Right cardiac atrium (tissue), 5 donors: ENCODE measurements at regions not wholly inside any gene's neighbourhood (a gene's known extent, or its start where the extent isn't known, plus 50 kb on each side); places are given as distances from the start of the nearest gene placed in this dataset.

Source experiments
- ATAC-seq, 2 donors: fragments of 200-7000 bp; cut with Tn5 transposase; one replicate each; pipeline versions ENCODE4 v1.8.0 to v1.9.1; 2020; ENCODE audit warnings: moderate library complexity in 2 of 2, mild to moderate bottlenecking in 1 of 2
- DNase-seq, 3 donors: peaks; one replicate each; pipeline ENCODE4 v3.0.0-alpha.2; 2020
- H3K27ac ChIP-seq: one replicate; pipeline ENCODE4 v1.5.1; 2013; ENCODE audit warnings: mild to moderate bottlenecking, low read length, control low read depth, moderate library complexity
- H3K27me3 ChIP-seq: one replicate; pipeline ENCODE4 v1.6.1; 2013; ENCODE audit not compliant: control insufficient read depth, insufficient read depth
- H3K4me1 ChIP-seq: one replicate; pipeline ENCODE4 v1.6.1; 2013; ENCODE audit warnings: low read length; ENCODE audit not compliant: control insufficient read depth, insufficient read depth
- H3K4me3 ChIP-seq: one replicate; pipeline ENCODE4 v1.5.1; 2013; ENCODE audit warnings: low read length, control low read depth
- H3K9me3 ChIP-seq: one replicate; pipeline ENCODE4 v1.6.1; 2013; ENCODE audit warnings: low read length; ENCODE audit not compliant: control insufficient read depth
- WGBS: extraction: QIAGEN DNeasy Blood & Tissue Kit; methylation state at CpG from one replicate; pipeline ENCODE4 v1.1.7; 2013; 5-methylcytosine and 5-hydroxymethylcytosine counted together
- intact Hi-C, 4 donors: fragments of 100-400 bp; cut with DNase I; formaldehyde crosslinking; loops; one replicate each; pipeline versions ENCODE4 v1.11.0 to v1.14.0; 2022 to 2023
- donor health status: healthy with polysubstance abuse.
- donor health status: DM: no; HTN: yes; CAD: no.
- donor health status: DM: no; HTN: no; CAD: no.
- donor health status: DM: no; HTN: yes; CAD: no; lungs with severe emphysema.
- donor health status: DM: yes; HTN: yes; CAD: no.

DNA sequence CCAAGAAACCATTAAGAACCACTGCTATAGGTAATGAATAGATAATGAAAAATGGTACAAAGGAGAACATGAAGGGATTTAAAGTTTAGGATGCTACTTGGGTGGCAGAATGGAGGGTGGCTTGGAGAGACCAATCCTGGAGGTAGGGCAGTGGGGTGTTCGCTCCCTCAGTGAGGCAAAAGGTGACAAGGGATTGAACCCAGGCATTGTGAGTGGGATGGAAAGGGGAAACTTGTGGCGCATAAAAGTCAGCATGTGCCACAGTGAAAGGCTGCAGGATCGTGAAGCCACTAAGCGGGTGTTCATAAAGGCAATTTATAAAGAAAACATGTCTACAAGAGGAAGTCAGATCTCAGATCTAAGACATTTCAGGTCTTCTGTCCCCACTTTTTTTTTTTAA, 76.7 kb upstream of the SLC38A2 start:
- Histone ChIP-seq H3K4me1 (peaks cover 7% of the 10 kb centered on the region), H3K4me3 (no peak overlapping the region), H3K27ac (no peak overlapping the region), H3K27me3 (no peaks in the 10 kb centered on the region), H3K9me3 (no peaks in the 10 kb centered on the region)
- no peak for DNase-seq
- WGBS, result 95% methylated on average over 4 of the region's 4 CpGs
- no peak for ATAC-seq
- intact Hi-C loops, result no loop called here

DNA sequence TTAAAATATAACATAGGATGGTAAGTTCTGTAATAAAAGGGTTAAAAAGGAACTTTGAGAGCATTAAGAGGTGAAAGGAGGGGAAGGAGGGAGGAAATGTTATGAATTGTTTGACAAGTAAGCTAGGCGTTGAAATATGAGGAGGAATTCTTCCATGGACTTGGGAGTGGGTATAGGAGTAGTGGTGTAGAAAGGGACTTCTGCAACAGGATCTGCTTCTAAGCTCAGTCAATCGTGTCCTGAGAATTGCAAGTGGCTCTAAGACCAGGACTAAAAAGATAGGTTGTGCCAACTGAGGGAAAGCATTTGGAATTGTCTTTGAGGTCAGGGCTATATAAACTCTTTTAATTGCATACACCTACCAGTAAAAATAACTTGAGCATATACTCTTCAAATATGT, 74.1 kb upstream of the SLC38A2 start:
- Histone ChIP-seq H3K9me3 (no peaks in the 10 kb centered on the region), H3K27ac (no peak overlapping the region), H3K4me1 (peaks cover 7% of the 10 kb centered on the region), H3K27me3 (no peaks in the 10 kb centered on the region), H3K4me3 (no peak overlapping the region)
- 28% methylated on average over 2 of the region's 2 CpGs for WGBS
- ATAC-seq, result no peak
- intact Hi-C loops, result no loop called here
- no peak for DNase-seq

DNA sequence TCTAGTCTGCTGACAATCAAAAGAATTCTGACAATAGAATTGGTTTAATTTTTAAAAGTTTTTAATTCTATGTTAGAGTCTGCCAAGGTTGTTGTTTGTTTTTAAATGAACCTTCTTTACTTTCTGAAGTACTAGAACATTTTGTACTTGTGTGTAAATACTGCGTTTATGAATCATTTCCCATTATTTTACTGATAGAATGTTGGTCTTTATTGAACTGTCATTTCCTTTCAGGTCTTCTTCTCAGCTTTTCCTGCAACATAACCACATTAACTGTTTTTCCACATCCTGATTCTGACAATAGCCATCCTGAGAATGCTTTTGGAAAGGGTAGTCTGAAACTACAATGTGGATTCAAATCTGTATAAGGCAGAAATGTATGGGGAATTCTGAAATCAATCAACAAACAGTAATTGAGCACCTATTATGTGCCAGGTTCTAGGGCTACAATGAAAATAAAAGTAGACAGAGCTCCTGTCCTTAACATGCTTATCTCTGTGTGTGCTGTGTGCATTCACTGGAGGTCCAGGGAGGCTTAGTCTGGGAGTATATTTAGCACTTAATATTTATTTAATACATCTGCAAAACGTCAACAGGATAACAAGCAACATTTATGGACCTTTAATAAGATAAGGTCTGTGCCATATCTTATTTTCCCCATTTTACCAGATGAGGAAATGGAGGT, 73.1 kb upstream of the SLC38A2 start:
- Histone ChIP-seq H3K4me3 (no peak overlapping the region), H3K27ac (no peak overlapping the region), H3K27me3 (no peaks in the 10 kb centered on the region), H3K4me1 (peaks cover 6% of the 10 kb centered on the region), H3K9me3 (no peaks in the 10 kb centered on the region)
- DNase-seq (no peak), ATAC-seq (no peak)
- intact Hi-C loops, result no loop called here
- WGBS, result 8% methylated on average over 2 of the region's 2 CpGs

DNA sequence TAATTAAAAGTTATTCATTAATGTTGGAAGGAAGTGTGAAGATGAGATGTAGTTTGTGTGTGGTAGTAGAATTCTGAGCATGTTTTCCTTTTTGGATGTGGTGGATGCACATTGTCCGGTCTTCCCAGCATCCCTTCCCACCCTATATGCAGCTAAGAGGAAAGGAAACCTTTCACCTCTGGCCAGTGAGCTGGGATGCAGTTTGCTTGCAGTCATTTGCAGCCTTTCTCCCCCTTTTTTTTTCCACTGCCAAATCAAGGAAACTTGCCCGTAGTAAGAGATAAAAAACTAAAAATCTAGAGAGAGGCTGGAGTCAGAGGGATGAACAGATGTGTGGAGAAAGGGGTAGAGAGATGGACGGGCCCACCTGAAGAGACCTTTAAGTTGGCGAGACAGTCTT, 72.5 kb upstream of the SLC38A2 start:
- WGBS, result 58% methylated on average over 4 of the region's 4 CpGs
- no peak for DNase-seq
- H3K9me3 ChIP-seq, result no peaks in the 10 kb centered on the region
- H3K4me1 ChIP-seq, result peaks cover under 1% of the 10 kb centered on the region
- ATAC-seq, result no peak
- intact Hi-C loops, result no loop called here
- H3K4me3 ChIP-seq, result no peak overlapping the region
- H3K27me3 ChIP-seq, result no peaks in the 10 kb centered on the region
- peak overlapping the region; percentile 64 for H3K27ac ChIP-seq

DNA sequence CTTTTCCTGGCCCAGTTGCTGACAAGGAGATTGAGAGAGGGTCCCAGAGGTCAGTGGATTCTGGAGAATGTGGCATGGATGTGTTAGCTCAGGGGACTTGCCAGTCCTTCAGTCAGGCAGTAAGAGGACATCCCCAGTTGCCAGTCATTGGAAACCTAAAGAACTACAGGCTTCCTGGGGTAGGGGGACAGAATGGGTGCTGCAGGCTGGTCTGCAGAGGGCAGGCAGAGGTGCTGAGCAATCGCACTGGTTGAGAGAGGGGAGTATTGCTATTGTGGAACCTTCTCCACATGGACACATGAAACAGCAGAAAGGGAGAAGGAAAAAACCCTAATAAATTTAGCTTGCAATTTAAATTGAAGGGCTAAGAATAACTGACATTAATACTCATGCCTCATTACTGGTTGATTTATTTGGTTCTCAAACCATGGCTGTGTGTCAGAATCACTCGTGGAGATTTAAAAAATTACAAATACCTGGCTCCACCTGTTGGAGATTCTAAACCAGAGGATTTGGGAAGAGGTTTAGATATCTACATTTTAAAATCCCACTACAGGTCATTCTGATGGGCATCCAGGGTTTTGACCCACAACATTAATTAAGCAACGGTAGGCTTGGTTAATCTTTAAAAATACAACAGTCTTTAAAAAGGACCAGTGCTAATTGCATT, 71.2 kb upstream of the SLC38A2 start:
- Histone ChIP-seq H3K27me3 (no peaks in the 10 kb centered on the region), H3K4me3 (no peak overlapping the region), H3K9me3 (no peaks in the 10 kb centered on the region), H3K27ac (no peak overlapping the region), H3K4me1 (peaks cover 2% of the 10 kb centered on the region)
- intact Hi-C loops, result no loop called here
- DNase-seq (no peak), ATAC-seq (no peak)
- 80% methylated on average over 3 of the region's 3 CpGs for WGBS

DNA sequence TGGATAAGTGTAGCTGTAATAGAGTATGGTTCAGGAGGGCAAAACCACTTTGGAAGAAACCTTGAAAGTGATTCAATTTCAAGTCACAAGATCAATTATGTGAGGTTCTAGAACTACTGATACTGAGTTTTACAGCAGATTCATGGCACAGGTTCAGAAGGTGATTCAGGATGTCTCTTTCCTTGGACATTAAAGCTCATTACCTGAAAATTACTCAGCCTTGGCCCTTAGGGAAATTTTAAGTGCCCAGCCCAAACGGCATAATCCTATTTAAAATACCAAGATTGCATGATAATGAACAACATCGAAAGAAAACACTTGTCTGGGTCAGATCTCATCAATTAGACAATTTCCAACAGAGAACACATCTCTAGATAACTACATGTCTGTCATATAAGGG, 70.2 kb upstream of the SLC38A2 start:
- no peak overlapping the region for H3K27ac ChIP-seq
- H3K4me1 ChIP-seq, result peaks cover 2% of the 10 kb centered on the region
- no peaks in the 10 kb centered on the region for H3K27me3 ChIP-seq
- intact Hi-C loops, result no loop called here
- no peak for DNase-seq
- no peaks in the 10 kb centered on the region for H3K9me3 ChIP-seq
- no peak overlapping the region for H3K4me3 ChIP-seq
- WGBS, result 85% methylated on average over 2 of the region's 2 CpGs
- no peak for ATAC-seq

DNA sequence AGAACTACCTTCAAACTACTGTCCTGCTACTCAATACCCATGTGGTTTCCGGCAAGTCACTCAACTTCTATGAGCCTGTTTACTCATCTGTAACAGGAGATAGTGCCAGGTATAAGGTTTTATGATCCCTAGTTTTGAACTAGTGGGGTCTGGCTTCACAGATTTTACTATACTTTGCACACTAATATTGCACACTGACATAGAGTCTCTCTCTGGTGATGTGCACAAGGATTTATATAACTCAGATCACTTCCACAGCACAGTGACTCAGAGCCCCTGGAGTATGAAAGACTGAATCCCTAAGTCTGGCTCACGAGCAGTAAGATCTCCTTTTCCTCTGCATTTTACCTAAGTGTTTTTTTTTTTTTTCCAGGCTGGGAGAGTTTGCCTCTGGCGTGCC, 69.7 kb upstream of the SLC38A2 start:
- Histone ChIP-seq H3K4me3 (no peak overlapping the region), H3K27ac (no peak overlapping the region), H3K27me3 (no peaks in the 10 kb centered on the region), H3K4me1 (peaks cover 2% of the 10 kb centered on the region), H3K9me3 (no peaks in the 10 kb centered on the region)
- WGBS, result 95% methylated on average over 3 of the region's 3 CpGs
- no peak for DNase-seq
- no peak for ATAC-seq
- intact Hi-C loops, result no loop called here

DNA sequence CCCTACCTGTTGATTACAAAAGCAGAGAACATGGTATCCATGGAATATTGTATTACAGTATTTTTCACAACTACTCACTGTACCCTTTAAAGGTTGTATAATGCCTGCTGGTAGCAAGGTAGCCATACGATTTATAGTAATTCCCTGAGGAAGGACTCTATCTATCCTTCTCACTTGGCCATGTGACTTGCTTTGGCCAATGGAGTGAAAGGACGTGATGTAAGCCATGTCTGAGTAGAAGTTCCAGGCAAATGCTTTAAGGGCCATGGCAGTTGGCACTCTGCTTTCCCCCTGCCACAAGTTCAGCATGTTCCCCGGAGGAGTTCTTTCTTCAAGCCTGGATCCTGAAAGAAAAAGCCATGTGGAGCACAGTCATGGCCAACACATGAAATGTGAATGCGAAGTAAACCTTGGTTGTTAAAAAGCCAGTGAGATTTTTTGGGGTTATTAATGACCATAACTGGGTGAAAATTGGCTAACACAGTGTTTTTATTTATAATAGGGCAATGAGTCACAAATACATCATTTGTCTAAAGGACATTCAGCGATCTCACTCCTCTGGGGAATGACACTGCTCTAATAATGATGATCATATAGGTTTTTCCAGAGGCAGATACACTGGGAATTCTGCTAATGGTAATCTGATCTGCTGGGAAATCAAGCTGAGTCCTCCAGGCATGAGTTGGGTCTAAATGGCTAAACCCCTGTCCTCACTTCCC, 67.4 kb upstream of the SLC38A2 start:
- no peak for DNase-seq
- Histone ChIP-seq H3K27me3 (no peaks in the 10 kb centered on the region), H3K27ac (no peak overlapping the region), H3K4me3 (no peak overlapping the region), H3K4me1 (peaks cover 2% of the 10 kb centered on the region), H3K9me3 (no peaks in the 10 kb centered on the region)
- intact Hi-C loops, result no loop called here
- 93% methylated on average over 5 of the region's 5 CpGs for WGBS
- ATAC-seq, result no peak

DNA sequence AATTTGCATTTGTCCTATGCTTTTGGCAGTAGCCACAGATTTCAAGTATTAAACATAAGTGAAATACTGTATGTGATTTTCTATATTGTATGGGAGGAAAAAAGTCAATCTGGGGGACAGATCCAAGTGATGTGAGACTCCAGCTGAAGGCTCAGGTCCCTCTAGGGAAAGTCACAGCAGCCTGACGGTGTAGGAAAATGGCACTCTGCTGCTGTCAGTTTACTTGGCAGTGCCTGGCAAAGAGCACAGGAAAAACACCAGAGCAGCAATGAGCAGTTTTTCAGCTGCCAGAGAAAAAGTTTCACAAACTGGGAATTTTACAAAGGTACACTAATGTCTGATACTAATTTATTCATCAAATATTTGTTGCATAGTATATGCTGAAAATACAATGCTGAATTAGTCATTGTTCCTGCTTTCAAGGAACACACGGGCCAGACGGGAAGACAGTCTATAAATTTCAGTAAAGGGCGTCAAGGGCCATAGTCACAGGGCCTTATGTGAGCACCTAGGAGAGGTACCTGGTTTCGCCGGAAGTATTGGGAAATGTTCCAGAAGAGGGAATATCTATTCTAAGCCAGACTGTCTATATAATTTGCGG, 66.2 kb upstream of the SLC38A2 start:
- intact Hi-C loops, result no loop called here
- 83% methylated on average over 7 of the region's 7 CpGs for WGBS
- Histone ChIP-seq H3K4me3 (no peak overlapping the region), H3K4me1 (peaks cover 2% of the 10 kb centered on the region), H3K27ac (no peak overlapping the region), H3K27me3 (no peaks in the 10 kb centered on the region), H3K9me3 (no peaks in the 10 kb centered on the region)
- no peak for ATAC-seq
- no peak for DNase-seq

DNA sequence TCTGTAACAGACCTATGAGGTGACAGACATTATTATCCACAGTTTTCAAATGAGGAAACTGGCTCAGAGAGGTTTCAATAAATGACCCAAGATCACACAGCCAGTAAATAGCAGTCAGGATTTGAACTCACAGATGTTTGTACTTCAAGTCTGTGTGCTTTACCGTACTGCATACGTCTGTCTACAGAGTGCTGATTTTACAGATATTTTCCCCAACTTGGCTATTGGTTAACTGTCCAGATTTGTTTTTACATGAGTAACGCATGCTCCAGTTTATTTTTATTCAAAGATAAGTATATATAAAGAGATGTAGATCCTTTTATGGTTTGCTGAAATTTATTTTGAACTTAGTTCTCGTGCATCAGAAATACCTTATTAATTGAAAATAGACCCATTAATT, 65.7 kb upstream of the SLC38A2 start:
- H3K4me3 ChIP-seq, result no peak overlapping the region
- no peaks in the 10 kb centered on the region for H3K9me3 ChIP-seq
- DNase-seq (no peak), ATAC-seq (no peak)
- intact Hi-C loops, result no loop called here
- peaks cover 2% of the 10 kb centered on the region for H3K4me1 ChIP-seq
- no peak overlapping the region for H3K27ac ChIP-seq
- 66% methylated on average over 4 of the region's 4 CpGs for WGBS
- H3K27me3 ChIP-seq, result no peaks in the 10 kb centered on the region

DNA sequence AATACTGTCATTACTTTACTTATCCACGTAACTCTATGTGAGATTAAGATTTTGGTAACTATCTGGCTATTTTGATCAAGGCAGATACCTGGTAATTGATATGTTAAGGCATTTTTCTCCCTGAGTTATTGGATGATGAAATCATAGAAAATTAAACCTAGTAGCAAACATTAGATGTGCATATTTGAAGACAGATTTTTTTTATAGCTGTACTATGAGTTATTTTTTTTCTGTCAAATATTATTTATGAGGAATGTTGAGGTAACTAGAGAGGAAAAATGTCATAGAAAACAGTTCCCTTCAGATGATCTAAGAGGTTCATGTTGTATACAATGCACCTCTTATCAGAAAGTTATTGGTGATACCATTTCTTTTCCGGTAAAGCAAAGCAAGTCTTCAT, 64.9 kb upstream of the SLC38A2 start:
- no peak for ATAC-seq
- Histone ChIP-seq H3K9me3 (no peaks in the 10 kb centered on the region), H3K4me3 (no peak overlapping the region), H3K4me1 (peaks cover 2% of the 10 kb centered on the region), H3K27ac (no peak overlapping the region), H3K27me3 (no peaks in the 10 kb centered on the region)
- no peak for DNase-seq
- intact Hi-C loops, result no loop called here
- 95% methylated on average over 2 of the region's 2 CpGs for WGBS
